Keratinocyte (primary cell): ENCODE measurements at regions not wholly inside any gene's neighbourhood (a gene's known extent, or its start where the extent isn't known, plus 50 kb on each side); places are given as distances from the start of the nearest gene placed in this dataset.

ENCODE experiments used
- DNase-seq: peaks from one replicate; pipeline ENCODE4 v3.0.0-alpha.2; 2011; ENCODE audit warnings: low read depth, missing footprints, low spot score
- FAIRE-seq: peaks from 2 replicates; lab custom pipeline; 2011; peaks lifted over from hg19 to GRCh38; lab: Jason Lieb, UNC
- H2AFZ ChIP-seq: 2 replicates; pipeline ENCODE4 v1.6.0; 2012; ENCODE audit warnings: low read length, control low read depth, inconsistent platforms; ENCODE audit not compliant: control insufficient read depth
- H3K27ac ChIP-seq: 2 replicates; pipeline ENCODE4 v1.5.1; 2011; ENCODE audit warnings: low read length; ENCODE audit not compliant: control insufficient read depth, insufficient read depth
- H3K27me3 ChIP-seq: 3 replicates; pipeline ENCODE4 v1.6.0; 2011; ENCODE audit warnings: low read length; ENCODE audit not compliant: control insufficient read depth, insufficient read depth; ENCODE audit errors: extremely low read depth
- H3K36me3 ChIP-seq, 2 experiments: 2 replicates in 1 of 2; 3 replicates in 1 of 2; pipeline ENCODE4 v1.5.1; 2011; ENCODE audit warnings: low read length in 2 of 2, mild to moderate bottlenecking in 1 of 2; ENCODE audit not compliant: control insufficient read depth in 2 of 2, insufficient read depth in 2 of 2; ENCODE audit errors: extremely low read depth in 1 of 2
- H3K4me1 ChIP-seq: 3 replicates; pipeline ENCODE4 v1.5.1; 2011; ENCODE audit warnings: low read length; ENCODE audit not compliant: control insufficient read depth, insufficient read depth; ENCODE audit errors: extremely low read depth
- H3K4me2 ChIP-seq: 3 replicates; pipeline ENCODE4 v1.6.0; 2011; ENCODE audit warnings: low read depth, low read length; ENCODE audit not compliant: control insufficient read depth, insufficient read depth; ENCODE audit errors: extremely low read depth
- H3K4me3 ChIP-seq, 3 experiments: fragments of 200-600 bp in 1 of 3; sonication (generic) in 1 of 3; 2 replicates in 2 of 3; 3 replicates in 1 of 3; pipeline ENCODE4 v1.5.1; 2011 to 2016; ENCODE audit warnings: low read length in 3 of 3, mild to moderate bottlenecking in 3 of 3, control low read depth in 2 of 3, inconsistent platforms in 1 of 3, low read depth in 1 of 3, mixed read lengths in 1 of 3, mixed run types in 1 of 3, moderate library complexity in 1 of 3; ENCODE audit not compliant: control insufficient read depth in 2 of 3, insufficient read depth in 2 of 3; ENCODE audit errors: extremely low read depth in 1 of 3
- H3K79me2 ChIP-seq: 2 replicates; pipeline ENCODE4 v1.6.0; 2012; ENCODE audit warnings: low read length; ENCODE audit not compliant: control insufficient read depth, insufficient read depth
- H3K9ac ChIP-seq: 3 replicates; pipeline ENCODE4 v1.6.0; 2011; ENCODE audit warnings: low read length; ENCODE audit not compliant: control insufficient read depth, insufficient read depth; ENCODE audit errors: extremely low read depth
- H3K9me1 ChIP-seq: 3 replicates; pipeline ENCODE4 v1.6.0; 2011; ENCODE audit warnings: low read length; ENCODE audit not compliant: control insufficient read depth, insufficient read depth; ENCODE audit errors: extremely low read depth
- H3K9me3 ChIP-seq: 2 replicates; pipeline ENCODE4 v1.5.1; 2012; ENCODE audit warnings: low read depth, low read length; ENCODE audit not compliant: control insufficient read depth
- H4K20me1 ChIP-seq: 3 replicates; pipeline ENCODE4 v1.6.0; 2011; ENCODE audit warnings: low read length; ENCODE audit not compliant: control insufficient read depth, insufficient read depth; ENCODE audit errors: extremely low read depth
- CTCF ChIP-seq, 3 experiments: IDR thresholded peaks in 1 of 3; conservative IDR thresholded peaks in 1 of 3; optimal IDR thresholded peaks in 1 of 3; 2 replicates in 2 of 3; 3 replicates in 1 of 3; pipeline versions ENCODE3 to v1.5.1; 2011; ENCODE audit warnings: low read length in 3 of 3, mild to moderate bottlenecking in 3 of 3, moderate library complexity in 2 of 3, control low read depth in 1 of 3, inconsistent platforms in 1 of 3; ENCODE audit not compliant: insufficient read depth in 2 of 3; ENCODE audit errors: extremely low read depth in 1 of 3
- EZH2 ChIP-seq: IDR thresholded peaks from one replicate; pipeline ENCODE4 v1.6.1; 2012; ENCODE audit warnings: inconsistent platforms, mild to moderate bottlenecking, low read length, moderate library complexity
- dilution Hi-C: fragments of 300-500 bp; cut with MboI; formaldehyde crosslinking; loops from one replicate; pipeline ENCODE4 v1.7.0; 2020; ENCODE audit warnings: low sequenced_read_pairs; ENCODE audit not compliant: extremely low pct_ligation_motif_present

GRCh38 chr12:91561958-91562325 lies 379.3 kb upstream of the DCN start:
- Histone ChIP-seq H3K4me1 (no peaks in the 10 kb centered on the region), H3K4me3 (no peak overlapping the region), H4K20me1 (no peaks in the 10 kb centered on the region), H3K9me1 (no peaks in the 10 kb centered on the region), H3K27ac (no peak overlapping the region), H3K9me3 (no peaks in the 10 kb centered on the region), H3K4me2 (no peak overlapping the region), H3K79me2 (no peaks in the 10 kb centered on the region), H3K9ac (no peak overlapping the region), H3K27me3 (no peaks in the 10 kb centered on the region), H2AFZ (no peak overlapping the region), H3K36me3 (no peaks in the 10 kb centered on the region)
- TF ChIP-seq CTCF (optimal IDR thresholded peaks at IDR 0.05 in 1 of 3, IDR thresholded peaks at IDR 0.05 in 1 of 3, conservative IDR thresholded peaks at IDR 0.05 in 1 of 3; ENCODE audit: extremely low read depth in 1 of 3, insufficient read depth in 2 of 3, low read length in 3 of 3) (no peak), EZH2 (no peak)
- no peak for DNase-seq
- dilution Hi-C loops, result no loop called here
- no peak for FAIRE-seq

GRCh38 chr12:91561301-91561957 lies 378.8 kb upstream of the DCN start:
- H2AFZ ChIP-seq, result no peak overlapping the region
- H3K4me3 ChIP-seq, result no peak overlapping the region
- H3K36me3 ChIP-seq, result no peaks in the 10 kb centered on the region
- no peaks in the 10 kb centered on the region for H3K9me1 ChIP-seq
- H3K79me2 ChIP-seq, result no peaks in the 10 kb centered on the region
- no peaks in the 10 kb centered on the region for H3K4me1 ChIP-seq
- dilution Hi-C loops, result no loop called here
- H3K27ac ChIP-seq, result no peak overlapping the region
- H3K4me2 ChIP-seq, result no peak overlapping the region
- TF ChIP-seq EZH2 (no peak), CTCF (optimal IDR thresholded peaks at IDR 0.05 in 1 of 3, IDR thresholded peaks at IDR 0.05 in 1 of 3, conservative IDR thresholded peaks at IDR 0.05 in 1 of 3; ENCODE audit: extremely low read depth in 1 of 3, insufficient read depth in 2 of 3, low read length in 3 of 3) (no peak)
- no peaks in the 10 kb centered on the region for H3K9me3 ChIP-seq
- no peak for DNase-seq
- no peak for FAIRE-seq
- H3K9ac ChIP-seq, result no peak overlapping the region
- no peaks in the 10 kb centered on the region for H4K20me1 ChIP-seq
- no peaks in the 10 kb centered on the region for H3K27me3 ChIP-seq
